NCI-H2107 (cell line): ENCODE measurements at regions not wholly inside any gene's neighbourhood (a gene's known extent, or its start where the extent isn't known, plus 50 kb on each side); places are given as distances from the start of the nearest gene placed in this dataset.
"Not testable (repeated sequence)": the region's sequence is repeated elsewhere in the genome, so short reads cannot be mapped to it uniquely, and the experiment has no call there.

ENCODE experiments used
- DNase-seq: peaks from one replicate; lab custom pipeline; 2025; lab: John Stamatoyannopoulos, UW

DNA sequence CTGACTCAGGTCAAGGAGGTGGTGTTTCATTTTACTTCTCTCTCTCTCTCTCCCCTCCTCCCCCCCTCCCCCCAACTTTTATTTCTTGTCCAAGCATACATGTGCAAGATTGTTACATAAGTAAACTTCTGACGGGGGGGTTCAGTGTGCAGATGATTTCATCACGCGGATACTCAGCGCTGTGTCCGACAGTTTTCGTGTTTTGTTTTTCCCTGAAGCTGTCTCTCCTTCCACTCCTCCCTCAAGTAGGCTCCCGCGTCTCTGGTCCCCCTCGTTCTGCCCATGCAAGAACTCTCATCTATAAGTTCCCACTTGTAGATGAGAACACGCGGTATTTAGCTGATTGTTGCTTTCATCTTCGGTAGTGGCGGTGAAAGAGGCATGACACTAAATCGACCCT is 111.0 kb upstream of the ANKRD30BL start:
- DNase-seq: no peak

DNA sequence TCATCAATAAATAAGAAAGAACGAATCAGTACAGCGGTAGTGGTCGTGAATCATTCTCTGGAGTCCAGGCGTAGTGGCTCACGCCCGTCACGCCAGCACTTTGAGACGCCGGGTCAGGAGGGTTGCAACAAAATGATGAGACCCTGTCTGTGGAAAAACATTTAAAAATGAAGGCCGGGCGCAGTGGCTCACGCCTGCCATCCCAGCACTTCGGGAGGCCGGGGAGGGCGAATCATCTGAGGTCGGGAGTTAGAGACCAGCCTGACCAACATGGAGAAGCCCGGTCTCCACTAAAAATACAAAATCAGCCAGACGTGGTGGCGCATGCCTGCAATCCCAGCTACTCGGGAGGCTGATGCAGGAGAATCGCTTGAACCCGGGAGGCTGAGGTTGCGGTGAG is 111.8 kb upstream of the ANKRD30BL start:
- not testable (repeated sequence) for DNase-seq

DNA sequence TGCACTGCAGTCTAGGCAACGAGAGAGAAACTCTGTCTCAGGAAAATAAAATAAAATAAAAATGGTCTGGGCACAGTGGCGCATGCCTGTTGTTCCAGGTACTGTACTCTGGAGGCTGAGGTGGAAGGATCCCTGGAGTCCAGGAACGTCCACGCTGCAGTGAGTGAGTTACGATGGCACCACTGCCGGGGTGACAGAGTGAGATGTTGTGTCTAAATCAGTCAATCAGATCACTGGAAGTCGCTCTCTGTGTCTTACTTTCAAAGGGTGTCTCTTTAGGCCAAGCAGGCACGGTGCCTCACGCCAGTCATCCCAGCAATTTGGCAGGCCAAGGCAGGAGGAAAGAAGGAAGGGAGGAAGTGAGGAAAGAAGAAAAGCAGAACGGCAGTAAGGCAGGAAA is 112.2 kb upstream of the ANKRD30BL start:
- DNase-seq: no peak

DNA sequence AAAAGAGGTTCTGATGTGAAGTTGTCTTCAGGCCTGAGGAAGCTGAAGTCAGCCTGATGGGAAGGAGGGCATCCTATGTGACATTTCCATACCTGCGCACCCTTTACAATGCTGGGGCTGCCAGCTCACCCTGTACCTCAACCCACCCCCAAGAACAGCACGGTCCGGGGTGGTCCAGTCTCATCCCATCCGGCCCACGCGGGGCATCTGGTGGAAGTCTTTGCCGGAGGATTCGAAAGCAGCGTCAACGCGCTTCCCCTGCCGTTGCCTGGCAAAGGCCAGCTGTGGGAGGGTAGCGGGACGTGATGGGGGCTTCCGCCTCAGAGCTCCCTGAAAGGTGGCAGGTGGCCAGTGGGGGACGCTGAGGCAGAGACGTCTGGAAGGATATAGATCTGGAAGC is 113.6 kb upstream of the ANKRD30BL start:
- no peak for DNase-seq

DNA sequence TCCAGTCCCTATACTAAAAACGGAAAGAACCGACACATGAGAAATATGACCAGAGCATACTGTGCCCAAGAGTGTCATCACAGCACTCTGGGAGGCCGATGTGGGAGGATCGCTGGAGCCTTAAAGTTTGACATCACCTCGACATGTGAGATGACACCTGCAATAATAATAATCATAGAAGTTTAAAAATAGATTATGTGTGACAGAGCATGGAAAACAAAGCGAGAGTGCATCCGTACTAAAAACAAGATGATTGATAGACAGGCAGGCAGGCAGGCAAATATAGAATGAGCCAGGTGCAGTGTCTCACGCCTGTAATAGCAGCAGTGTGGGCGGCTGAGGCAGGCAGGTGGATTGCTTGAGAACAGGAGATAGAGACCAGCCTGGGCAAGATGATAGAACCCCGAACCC is 114.8 kb upstream of the ANKRD30BL start:
- DNase-seq: no peak

DNA sequence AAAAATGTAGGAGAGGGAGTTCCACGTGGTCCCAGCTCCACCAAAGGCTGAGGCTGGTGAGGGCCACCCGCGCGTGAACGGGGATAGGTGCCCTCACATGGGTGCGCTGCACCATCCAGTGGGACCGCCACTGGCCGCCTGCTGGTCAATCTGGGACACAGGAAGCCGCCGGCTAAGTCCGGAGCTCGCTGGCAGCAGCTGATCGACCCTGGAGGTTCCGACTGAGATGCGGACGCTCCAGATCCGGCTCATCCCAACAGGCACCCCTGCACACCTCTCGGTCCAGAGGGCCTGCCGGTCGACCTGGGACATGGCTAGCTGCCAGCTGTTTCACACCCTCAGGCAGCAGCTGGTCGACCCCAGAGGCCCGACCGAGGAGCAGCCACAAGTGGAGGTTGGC is 116.5 kb upstream of the ANKRD30BL start:
- no peak for DNase-seq

DNA sequence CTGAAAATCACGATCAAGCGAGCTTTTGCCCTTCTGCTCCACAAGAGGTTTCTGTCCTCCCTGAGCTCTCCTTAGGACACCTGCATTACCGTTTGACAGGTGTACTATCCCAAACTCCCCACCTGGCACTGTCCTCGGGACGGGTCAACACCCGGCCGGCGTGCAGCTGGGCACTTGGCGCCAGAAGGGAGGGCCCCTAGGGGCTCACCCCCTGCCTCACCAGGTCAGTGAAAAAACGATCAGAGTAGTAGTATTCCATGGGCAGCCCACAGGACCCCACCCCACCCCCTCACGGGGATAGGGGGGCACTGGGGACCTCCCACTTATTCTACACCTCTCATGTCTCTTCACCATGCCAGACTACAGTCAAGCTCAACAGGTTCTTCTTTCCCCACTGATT is 117.6 kb upstream of the ANKRD30BL start:
- DNase-seq: no peak

DNA sequence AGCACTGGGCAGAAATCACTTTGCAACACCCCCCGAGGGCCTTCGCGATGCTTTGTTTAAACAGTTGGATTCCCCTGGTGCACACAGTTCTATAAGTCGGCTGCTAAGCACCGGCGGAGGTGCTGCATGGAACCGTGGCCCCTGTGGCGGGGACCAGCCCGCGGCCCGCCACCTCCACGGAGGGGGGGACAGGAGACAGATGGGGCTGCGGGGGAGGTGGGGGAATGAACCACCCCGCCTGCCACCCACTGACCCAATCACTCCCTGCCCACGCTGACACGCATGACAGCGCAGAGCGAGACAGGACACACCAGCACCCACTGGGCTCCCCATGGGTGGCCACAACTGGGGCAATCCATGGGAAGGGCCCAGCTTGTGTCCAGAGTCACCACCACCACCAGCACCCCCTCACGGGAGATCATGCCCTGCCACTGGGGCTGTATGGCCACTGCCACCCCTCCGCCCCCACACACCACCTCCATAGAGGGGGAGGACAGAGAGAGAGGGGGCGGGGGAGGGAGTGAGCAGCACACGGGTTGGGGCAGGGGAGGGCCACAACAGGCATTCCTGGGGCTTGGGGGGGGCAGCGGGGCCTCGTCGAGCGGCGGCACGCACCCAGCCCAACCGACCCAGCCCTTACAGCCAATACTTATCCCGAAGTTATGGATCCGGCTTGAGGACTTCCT is 118.3 kb upstream of the ANKRD30BL start:
- DNase-seq: no peak

DNA sequence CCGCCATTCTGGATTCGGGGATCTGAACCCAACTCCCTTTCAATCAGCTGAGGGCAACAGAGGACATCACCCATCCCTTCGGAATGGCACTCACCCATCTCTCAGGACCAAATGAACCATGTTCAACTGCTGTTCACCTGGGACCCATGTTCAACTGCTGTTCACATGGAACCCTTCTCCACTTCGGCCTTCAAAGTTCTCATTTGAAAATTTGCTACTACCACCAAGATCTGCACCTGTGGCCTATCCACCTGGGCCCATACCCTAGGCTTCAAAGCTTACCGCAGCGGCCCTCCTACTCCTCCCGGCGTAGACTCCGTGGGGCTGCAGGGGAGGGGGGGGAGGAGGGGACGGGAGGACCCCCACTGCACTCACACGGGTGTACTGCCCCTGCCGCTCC is 119.2 kb upstream of the ANKRD30BL start:
- no peak for DNase-seq

DNA sequence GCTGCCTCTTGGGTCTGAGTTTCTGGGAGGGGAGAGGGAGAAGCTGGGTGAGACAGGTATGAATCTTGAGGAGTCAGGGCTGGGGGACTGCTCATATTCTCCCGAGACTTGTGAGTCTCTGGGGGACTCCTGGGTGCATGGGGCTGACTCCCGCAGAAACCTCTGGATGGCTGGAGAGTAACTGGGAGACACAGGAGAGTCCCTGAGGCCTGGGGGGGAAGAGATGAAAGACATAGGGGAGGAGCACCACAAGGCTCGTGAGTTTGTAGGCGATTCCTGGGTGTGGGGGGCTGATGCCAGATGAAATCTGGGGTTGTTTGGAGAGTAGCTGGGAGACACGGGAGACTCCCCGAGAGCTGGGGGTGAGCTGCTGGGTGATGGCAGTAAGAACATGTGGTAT is 120.4 kb upstream of the ANKRD30BL start:
- DNase-seq: not testable (repeated sequence)

DNA sequence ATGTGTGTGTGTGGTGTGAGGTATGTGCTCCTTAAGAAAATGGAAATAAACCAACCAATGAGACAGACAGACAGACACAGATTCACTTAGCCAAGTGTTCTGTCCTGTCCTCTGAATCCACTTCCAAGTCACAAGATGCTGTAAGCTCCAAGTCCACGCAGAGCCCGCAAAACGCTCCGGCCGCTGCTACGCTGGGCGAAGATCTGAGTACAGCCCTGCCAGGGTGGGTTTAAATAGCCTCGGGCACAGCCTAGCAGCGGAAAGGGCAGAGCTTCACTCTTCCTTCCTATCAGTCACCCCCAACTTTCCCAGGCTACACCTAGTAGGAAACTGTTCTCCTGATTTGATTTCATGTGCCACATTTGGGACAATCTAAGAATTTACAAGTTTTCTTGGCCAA is 121.2 kb upstream of the ANKRD30BL start:
- DNase-seq: no peak

DNA sequence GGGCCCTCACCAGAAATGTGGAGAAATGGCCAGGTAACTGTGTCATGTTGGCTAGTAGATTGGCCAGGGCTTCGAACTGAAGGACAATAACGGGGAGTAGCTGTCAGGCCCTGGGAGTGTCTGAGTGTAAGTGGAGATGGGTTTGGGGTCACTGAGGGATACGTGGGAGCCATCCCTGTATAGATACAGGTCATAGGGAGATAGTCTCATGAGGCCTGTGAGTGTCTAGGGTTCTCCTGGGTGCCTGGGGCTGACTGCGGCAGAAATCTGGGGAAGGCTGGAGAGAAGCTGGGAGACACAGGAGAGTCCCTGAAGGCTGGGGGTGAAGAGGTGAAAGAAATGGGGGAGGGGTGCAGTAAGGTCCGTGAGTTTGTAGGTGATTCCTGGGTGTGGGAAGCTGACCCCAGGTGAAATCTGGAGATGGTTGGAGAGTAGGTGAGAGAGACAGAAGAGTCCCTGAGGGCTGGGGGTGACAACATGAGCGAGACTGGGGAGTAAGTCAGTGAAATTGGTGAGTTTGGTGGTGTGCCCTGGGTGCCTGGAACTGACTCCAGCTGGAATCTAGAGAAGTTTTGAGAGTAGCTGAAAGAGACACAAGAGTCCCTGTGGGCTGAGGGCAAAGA is 124.6 kb upstream of the ANKRD30BL start:
- not testable (repeated sequence) for DNase-seq

DNA sequence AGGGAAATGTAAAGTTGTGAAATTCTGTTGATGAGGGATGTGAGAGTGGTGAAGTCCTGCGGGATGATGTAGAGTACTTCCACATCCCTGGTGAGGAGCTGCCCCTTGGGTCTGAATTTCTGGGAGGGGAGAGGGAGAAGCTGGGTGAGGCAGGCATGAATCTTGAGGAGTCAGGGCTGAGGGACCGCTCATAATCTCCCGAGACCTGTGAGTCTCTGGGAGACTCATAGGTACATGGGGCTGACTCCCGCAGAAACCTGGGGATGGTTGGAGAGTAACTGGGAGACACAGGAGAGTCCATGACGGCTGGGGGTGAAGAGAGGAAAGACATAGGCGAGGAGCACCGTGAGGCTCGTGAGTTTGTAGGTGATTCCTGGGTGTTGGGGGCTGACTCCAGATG is 126.2 kb upstream of the ANKRD30BL start:
- DNase-seq: not testable (repeated sequence)

DNA sequence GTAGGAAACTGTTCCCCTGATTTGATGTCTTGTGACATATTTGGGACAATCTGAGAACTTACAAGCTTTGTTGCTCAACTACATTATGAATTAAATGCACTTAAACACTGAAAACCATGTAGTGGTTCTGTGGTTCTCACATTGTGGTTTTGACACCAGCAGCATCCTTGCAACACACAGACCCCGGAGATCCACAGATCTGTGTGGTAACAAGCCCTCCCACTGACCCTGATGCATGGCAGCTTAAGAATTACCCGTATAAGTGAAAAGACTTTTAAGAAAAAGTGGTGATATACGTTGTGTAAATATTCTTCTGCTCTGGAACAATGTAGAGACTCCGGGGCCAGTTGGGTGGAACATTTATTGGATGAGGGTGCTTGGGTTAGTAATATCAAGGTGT is 127.4 kb upstream of the ANKRD30BL start:
- DNase-seq: not testable (repeated sequence)

DNA sequence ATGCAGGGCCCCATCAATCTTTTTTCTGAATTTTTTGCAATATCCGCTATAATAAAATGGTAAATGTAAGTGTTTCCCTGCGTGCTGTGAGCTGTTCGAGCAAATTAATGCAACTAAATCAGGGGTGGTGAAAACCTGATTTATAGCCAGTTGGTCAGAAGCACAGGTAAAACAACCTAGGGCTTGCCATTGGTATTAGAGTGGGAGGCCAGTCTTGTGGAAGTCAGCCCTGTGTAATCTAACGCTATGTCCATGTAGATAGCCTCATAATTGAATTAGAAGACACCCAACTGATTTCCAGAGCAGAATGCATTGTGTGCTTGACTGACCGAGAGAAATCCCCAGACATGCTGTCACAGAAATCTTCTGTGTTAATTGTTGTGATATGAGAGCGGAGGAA is 126.8 kb upstream of the GPR39 start:
- DNase-seq: not testable (repeated sequence)

DNA sequence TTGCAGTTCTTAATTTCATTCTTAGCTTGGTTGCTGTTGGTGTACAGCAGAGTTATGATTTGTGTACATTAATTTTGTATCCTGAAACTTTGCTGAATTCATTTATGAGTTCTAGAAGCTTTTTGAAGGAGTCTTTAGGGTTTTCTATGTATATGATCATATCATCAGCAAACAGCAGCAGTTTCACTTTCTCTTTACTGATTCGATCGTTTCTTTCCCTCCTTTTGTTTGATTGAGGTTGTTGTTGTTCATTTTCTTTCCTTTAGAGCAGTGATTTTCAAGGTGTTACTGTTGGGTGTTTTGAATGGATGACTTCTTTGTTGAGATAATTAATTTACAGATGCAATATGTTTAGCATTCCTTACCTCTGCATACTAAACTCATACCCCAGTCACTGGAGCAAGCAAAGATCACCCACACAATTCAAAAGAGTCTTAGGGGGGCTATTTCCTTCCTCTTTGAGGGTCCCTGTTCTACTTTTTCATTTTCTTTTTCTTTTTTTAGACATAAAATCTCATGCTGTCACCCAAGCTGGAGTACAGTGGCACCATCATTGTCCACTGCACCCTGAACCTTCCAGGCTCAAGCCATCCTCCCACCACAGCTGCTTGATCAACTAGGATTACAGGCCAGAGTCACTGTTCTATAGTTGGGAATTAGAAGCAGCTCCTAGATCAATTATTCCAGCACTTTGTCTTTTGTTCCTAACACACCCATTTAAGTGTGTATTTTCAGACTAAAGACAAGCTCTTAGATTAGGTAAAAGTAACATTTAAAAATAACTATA is 115.8 kb upstream of the GPR39 start:
- not testable (repeated sequence) for DNase-seq

DNA sequence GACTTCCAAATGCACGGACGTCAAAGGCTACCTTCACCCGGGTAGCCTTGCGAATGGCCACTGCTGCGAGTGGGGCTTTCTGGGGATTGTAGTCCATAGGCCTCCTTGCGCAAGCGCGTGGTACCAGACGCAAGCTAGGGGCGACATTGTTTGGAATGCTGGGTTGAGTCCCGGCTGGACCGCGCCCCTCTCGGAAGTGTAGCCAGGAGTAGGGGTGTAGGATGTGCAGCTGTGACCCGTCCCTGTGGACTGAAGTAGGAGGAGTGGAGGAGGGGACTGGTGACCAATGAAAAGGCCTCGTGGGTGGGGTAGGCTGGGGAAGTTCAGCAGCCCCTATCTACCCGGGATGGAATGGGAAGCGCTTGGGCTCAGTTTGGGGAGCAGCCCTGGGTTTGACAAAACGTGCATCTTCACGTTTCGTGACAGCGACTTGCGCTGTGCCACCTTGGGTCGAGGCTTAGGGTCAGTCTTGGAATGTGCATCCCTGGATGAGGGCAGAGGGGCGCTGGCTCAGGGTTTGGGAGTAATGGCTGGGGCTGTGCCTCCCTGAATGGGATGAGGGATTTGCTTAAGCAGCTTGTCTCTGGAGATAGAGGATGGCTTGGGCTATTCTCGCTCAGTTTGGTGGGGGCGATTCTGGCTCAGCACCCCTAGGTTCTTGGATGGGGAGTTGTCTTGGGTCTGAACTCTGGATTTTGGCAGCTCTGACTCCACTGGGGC is 111.8 kb upstream of the GPR39 start:
- DNase-seq: not testable (repeated sequence)

DNA sequence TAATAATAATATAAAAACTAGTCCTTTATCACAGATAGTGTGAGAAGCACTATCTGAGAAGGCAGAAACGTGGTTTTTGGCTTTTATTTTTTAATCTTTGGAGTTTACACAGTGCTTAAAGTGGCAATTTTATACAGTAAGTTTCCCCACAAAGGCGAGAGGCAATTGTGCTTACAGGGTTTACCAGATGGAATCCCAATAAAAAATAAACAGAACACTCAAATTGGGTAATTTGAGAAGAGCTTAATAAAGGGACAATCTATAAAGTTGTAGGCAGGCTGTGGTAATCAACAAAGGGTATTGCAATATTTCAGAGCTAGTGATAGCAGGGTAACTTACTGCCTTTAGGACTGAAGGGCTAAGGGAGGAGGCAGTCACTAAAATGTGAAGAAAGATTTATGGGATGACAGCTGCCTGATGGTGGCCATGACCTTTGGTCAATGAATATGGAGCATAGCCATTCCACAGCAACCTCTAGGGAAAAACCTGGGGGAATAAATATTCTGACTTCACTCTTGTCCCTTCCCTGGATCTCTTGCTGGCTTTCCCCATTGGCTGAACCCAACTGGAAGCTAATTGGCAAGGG is 108.9 kb upstream of the GPR39 start:
- DNase-seq: not testable (repeated sequence)

DNA sequence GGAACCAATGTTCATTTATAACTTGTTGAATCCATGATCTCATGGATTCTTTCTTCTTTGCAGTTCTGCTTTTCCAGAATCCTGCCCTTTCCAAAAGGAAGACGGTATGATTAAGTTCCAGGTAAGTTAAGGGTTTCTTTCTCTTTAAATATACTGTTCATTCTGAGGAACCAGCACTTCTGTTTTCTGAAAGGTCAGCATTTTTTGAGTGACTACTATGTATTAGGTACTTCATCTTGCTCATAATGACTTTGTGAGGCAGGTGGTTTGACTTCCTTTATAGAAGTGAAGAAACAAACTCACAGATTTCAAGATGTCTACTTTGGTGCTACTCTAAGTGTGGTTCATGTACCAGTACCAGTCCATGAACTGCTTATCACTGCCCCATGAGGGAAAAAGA is 107.4 kb upstream of the GPR39 start:
- not testable (repeated sequence) for DNase-seq

DNA sequence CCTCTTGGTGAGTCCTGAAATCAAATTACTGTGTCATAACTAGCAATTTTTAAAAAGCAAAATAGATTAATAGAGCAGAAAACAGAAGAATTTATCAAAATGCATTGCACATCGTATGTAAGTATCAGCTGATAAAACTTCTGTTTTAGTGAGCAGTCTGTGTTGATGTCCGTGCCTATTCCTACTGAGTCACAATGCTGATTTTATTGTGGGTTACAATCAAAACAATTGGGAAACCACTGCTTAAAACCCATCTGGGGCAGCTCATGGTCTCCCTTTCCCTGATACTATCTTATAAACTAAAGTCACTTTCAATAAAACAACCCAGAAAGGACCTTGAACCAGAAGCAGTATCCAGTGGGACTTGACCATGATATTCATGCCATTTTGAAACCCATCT is 101.1 kb upstream of the GPR39 start:
- not testable (repeated sequence) for DNase-seq

DNA sequence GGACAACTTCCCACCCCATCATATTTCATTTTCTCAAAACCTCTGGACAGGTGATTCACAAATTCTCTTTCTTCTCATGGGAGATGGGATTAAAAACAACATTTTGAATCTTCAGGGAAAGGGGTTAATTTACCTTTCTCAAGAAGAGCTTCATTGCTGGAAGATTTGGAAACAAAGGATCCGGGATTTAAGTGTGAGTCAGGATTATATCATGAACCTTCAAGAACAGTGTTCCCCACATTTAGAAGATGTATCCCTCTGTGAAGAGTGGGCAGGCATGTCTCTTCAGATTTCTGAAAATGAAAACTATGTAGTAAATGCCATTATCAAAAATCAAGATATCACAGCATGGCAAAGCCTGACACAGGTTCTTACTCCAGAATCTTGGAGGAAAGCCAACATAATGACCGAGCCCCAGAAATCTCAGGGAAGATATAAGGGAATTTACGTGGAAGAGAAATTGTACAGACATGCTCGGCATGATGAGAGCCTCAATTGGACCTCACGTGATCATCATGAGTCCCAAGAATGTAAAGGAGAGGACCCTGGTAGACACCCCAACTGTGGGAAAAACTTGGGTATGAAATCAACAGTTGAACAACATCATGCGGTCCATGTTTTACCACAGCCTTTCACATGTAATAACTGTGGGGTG is 99.5 kb upstream of the GPR39 start:
- DNase-seq: not testable (repeated sequence)

DNA sequence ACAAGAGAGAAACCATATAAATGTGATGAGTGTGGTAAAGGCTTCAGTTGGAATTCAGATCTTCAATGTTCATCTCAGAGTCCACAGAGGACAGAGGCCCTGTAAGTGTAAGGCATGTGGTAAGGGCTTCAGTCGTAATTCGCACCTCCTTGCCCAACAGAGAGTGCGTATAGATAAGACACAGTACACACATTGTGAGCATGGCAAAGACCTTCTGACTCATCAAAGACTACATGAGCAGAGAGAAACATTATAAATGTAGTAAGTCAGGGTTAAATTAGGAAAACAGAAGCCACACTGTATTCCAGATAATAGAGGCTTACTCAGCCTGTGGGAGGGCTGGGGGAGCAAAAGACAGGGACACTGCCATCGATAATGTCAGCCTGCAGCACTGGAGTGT is 98.1 kb upstream of the GPR39 start:
- DNase-seq: not testable (repeated sequence)
